ENCODE measurements at regions not wholly inside any gene's neighbourhood (a gene's known extent, or its start where the extent isn't known, plus 50 kb on each side); places are given as distances from the start of the nearest gene placed in this dataset.

GRCh38 chr5:112112346-112112745, 306.7 kb downstream of the EPB41L4A start:
- Histone ChIP-seq H3K36me3 (replicated peaks; ENCODE audit: insufficient read depth, low read length) (no peaks in the 10 kb centered on the region), H3K9ac (ENCODE audit: low read length) (no peak overlapping the region), H3K9me2 (replicated peaks; ENCODE audit: insufficient read depth, low read length) (no peaks in the 10 kb centered on the region), H3K4me2 (ENCODE audit: low read depth, low read length) (no peak overlapping the region), H3K27me3 (replicated peaks; ENCODE audit: insufficient read depth, low read length) (no peaks in the 10 kb centered on the region), H3K4me3 (ENCODE audit: low read length) (no peak overlapping the region), H3K27ac (ENCODE audit: low read length) (no peak overlapping the region), H3K79me2 (ENCODE audit: low read length) (no peaks in the 10 kb centered on the region), H3F3A (ENCODE audit: insufficient read depth, low read length) (no peaks in the 10 kb centered on the region), H4K20me1 (ENCODE audit: insufficient read depth, low read length) (no peaks in the 10 kb centered on the region), H2AFZ (ENCODE audit: low read length) (no peak overlapping the region), H3K4me1 (ENCODE audit: low read length) (peaks cover 7% of the 10 kb centered on the region), H3K9me3 (replicated peaks; ENCODE audit: insufficient read depth, low read length) (no peaks in the 10 kb centered on the region)
- DNase-seq: no peak
- no peak for TF ChIP-seq CTCF (IDR thresholded peaks at IDR 0.05; ENCODE audit: low read length)
- TF ChIP-seq EZH2phosphoT487 (IDR thresholded peaks at IDR 0.05; ENCODE audit: low read length): no peak
- TF ChIP-seq EZH2 (optimal IDR thresholded peaks at IDR 0.05; ENCODE audit: low read depth, low read length): no peak

GRCh38 chr5:112109331-112110007, 309.6 kb downstream of the EPB41L4A start:
- H3K9me2 ChIP-seq (replicated peaks; ENCODE audit: insufficient read depth, low read length): no peaks in the 10 kb centered on the region
- H3K36me3 ChIP-seq (replicated peaks; ENCODE audit: insufficient read depth, low read length): no peaks in the 10 kb centered on the region
- DNase-seq: no peak
- no peak overlapping the region for H3K9ac ChIP-seq (ENCODE audit: low read length)
- no peaks in the 10 kb centered on the region for H3K79me2 ChIP-seq (ENCODE audit: low read length)
- no peak overlapping the region for H3K4me2 ChIP-seq (ENCODE audit: low read depth, low read length)
- H4K20me1 ChIP-seq (ENCODE audit: insufficient read depth, low read length): no peaks in the 10 kb centered on the region
- no peak overlapping the region for H3K4me3 ChIP-seq (ENCODE audit: low read length)
- no peak overlapping the region for H2AFZ ChIP-seq (ENCODE audit: low read length)
- no peak overlapping the region for H3K27ac ChIP-seq (ENCODE audit: low read length)
- TF ChIP-seq CTCF (IDR thresholded peaks at IDR 0.05; ENCODE audit: low read length): no peak
- TF ChIP-seq EZH2 (optimal IDR thresholded peaks at IDR 0.05; ENCODE audit: low read depth, low read length): no peak
- no peak for TF ChIP-seq EZH2phosphoT487 (IDR thresholded peaks at IDR 0.05; ENCODE audit: low read length)
- no peaks in the 10 kb centered on the region for H3F3A ChIP-seq (ENCODE audit: insufficient read depth, low read length)
- H3K4me1 ChIP-seq (ENCODE audit: low read length): no peaks in the 10 kb centered on the region
- no peaks in the 10 kb centered on the region for H3K9me3 ChIP-seq (replicated peaks; ENCODE audit: insufficient read depth, low read length)
- H3K27me3 ChIP-seq (replicated peaks; ENCODE audit: insufficient read depth, low read length): no peaks in the 10 kb centered on the region

GRCh38 chr5:112106878-112107277, 312.2 kb downstream of the EPB41L4A start:
- no peaks in the 10 kb centered on the region for H3K4me1 ChIP-seq (ENCODE audit: low read length)
- no peaks in the 10 kb centered on the region for H3K9me2 ChIP-seq (replicated peaks; ENCODE audit: insufficient read depth, low read length)
- H3F3A ChIP-seq (ENCODE audit: insufficient read depth, low read length): no peaks in the 10 kb centered on the region
- H3K36me3 ChIP-seq (replicated peaks; ENCODE audit: insufficient read depth, low read length): no peaks in the 10 kb centered on the region
- H3K9me3 ChIP-seq (replicated peaks; ENCODE audit: insufficient read depth, low read length): no peaks in the 10 kb centered on the region
- H3K9ac ChIP-seq (ENCODE audit: low read length): no peak overlapping the region
- H3K79me2 ChIP-seq (ENCODE audit: low read length): no peaks in the 10 kb centered on the region
- no peaks in the 10 kb centered on the region for H4K20me1 ChIP-seq (ENCODE audit: insufficient read depth, low read length)
- no peak for DNase-seq
- TF ChIP-seq CTCF (IDR thresholded peaks at IDR 0.05; ENCODE audit: low read length) (no peak), EZH2 (optimal IDR thresholded peaks at IDR 0.05; ENCODE audit: low read depth, low read length) (no peak), EZH2phosphoT487 (IDR thresholded peaks at IDR 0.05; ENCODE audit: low read length) (no peak)
- no peak overlapping the region for H3K4me3 ChIP-seq (ENCODE audit: low read length)
- H3K4me2 ChIP-seq (ENCODE audit: low read depth, low read length): no peak overlapping the region
- H2AFZ ChIP-seq (ENCODE audit: low read length): no peak overlapping the region
- no peak overlapping the region for H3K27ac ChIP-seq (ENCODE audit: low read length)
- H3K27me3 ChIP-seq (replicated peaks; ENCODE audit: insufficient read depth, low read length): no peaks in the 10 kb centered on the region

Measured in MM.1S (cell line).